ENCODE measurements at regions not wholly inside any gene's neighbourhood (a gene's known extent, or its start where the extent isn't known, plus 50 kb on each side); places are given as distances from the start of the nearest gene placed in this dataset.
"Not testable (repeated sequence)": the region's sequence is repeated elsewhere in the genome, so short reads cannot be mapped to it uniquely, and the experiment has no call there.

DNA sequence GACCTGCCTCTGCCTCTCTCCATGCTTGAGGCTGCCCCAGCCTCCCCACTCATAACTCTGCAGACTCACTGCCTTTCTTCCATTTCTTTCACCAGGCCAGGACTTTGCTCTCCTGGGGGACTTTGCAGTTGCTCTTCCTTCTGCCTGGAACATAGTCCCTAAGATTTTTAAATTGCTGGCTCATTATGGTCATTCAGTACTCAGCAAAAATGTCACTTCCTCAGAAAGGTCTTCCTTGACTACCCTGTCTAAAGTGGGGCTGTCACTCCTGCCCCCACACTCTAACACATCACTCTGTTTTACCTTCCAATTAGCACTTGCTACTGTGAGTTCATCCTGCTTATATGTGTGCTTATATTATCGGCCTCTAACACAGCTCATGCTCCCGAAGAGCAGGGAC is 618.2 kb downstream of the UQCRFS1 start:
- no peaks in the 10 kb centered on the region for H3K4me1 ChIP-seq (ENCODE audit: insufficient read depth, poor library complexity, severe bottlenecking)
- no peaks in the 10 kb centered on the region for H3K27me3 ChIP-seq (ENCODE audit: insufficient read depth, poor library complexity, severe bottlenecking)
- no peak overlapping the region for H3K4me3 ChIP-seq (ENCODE audit: severe bottlenecking)
- H3K36me3 ChIP-seq (ENCODE audit: low read depth): no peaks in the 10 kb centered on the region
- ATAC-seq (ENCODE audit: low read depth) (no peak), DNase-seq (ENCODE audit: low spot score) (no peak)
- H3K9me3 ChIP-seq (ENCODE audit: severe bottlenecking): no peaks in the 10 kb centered on the region
- no peak overlapping the region for H3K27ac ChIP-seq (ENCODE audit: poor library complexity, severe bottlenecking)
- TF ChIP-seq, protein P1, sequence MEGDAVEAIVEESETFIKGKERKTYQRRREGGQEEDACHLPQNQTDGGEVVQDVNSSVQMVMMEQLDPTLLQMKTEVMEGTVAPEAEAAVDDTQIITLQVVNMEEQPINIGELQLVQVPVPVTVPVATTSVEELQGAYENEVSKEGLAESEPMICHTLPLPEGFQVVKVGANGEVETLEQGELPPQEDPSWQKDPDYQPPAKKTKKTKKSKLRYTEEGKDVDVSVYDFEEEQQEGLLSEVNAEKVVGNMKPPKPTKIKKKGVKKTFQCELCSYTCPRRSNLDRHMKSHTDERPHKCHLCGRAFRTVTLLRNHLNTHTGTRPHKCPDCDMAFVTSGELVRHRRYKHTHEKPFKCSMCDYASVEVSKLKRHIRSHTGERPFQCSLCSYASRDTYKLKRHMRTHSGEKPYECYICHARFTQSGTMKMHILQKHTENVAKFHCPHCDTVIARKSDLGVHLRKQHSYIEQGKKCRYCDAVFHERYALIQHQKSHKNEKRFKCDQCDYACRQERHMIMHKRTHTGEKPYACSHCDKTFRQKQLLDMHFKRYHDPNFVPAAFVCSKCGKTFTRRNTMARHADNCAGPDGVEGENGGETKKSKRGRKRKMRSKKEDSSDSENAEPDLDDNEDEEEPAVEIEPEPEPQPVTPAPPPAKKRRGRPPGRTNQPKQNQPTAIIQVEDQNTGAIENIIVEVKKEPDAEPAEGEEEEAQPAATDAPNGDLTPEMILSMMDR (IDR thresholded peaks at IDR 0.05; ENCODE audit: poor library complexity, severe bottlenecking): no peak

DNA sequence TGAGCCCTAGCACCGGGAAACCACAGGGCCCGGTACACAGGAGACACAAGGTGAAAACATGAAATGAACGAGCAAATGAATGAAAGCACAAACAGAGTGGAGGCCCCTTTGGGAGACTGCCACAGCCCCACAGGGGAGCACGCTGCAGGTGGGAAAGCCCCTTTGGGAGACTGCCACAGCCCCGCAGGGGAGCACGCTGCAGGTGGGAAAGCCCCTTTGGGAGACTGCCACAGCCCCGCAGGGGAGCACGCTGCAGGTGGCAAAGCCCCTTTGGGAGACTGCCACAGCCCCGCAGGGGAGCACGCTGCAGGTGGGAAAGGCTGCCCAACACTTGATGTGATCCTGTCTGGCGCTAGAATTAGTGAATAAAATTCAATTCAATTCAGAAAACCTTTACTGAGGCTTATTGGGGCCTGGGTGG is 623.0 kb downstream of the UQCRFS1 start:
- H3K27me3 ChIP-seq (ENCODE audit: insufficient read depth, poor library complexity, severe bottlenecking); ATAC-seq (ENCODE audit: low read depth); H3K4me3 ChIP-seq (ENCODE audit: severe bottlenecking); H3K4me1 ChIP-seq (ENCODE audit: insufficient read depth, poor library complexity, severe bottlenecking); H3K36me3 ChIP-seq (ENCODE audit: low read depth); H3K27ac ChIP-seq (ENCODE audit: poor library complexity, severe bottlenecking); H3K9me3 ChIP-seq (ENCODE audit: severe bottlenecking); DNase-seq (ENCODE audit: low spot score): not testable (repeated sequence)

DNA sequence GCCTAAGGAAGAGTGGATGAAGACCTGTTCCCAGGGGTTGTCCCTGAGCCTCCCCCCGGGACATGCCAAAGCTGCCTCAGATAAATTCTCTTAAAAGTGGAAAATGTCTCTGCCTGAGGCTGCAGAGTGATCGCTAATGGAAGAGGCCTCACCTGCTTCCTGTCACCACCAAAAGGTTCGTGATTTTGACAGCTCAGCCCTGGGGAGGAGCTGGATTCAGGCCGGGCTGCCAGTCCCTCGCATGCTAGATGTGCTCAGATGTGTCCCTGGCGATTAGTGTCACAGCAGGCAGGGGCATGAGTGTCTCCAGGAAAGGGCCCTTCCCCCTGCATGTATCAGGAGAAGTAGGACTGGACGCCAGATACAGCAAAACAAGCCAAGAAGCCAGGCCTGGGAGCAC is 626.5 kb downstream of the UQCRFS1 start:
- Histone ChIP-seq H3K27me3 (ENCODE audit: insufficient read depth, poor library complexity, severe bottlenecking) (no peaks in the 10 kb centered on the region), H3K4me1 (ENCODE audit: insufficient read depth, poor library complexity, severe bottlenecking) (no peaks in the 10 kb centered on the region), H3K27ac (ENCODE audit: poor library complexity, severe bottlenecking) (no peak overlapping the region), H3K4me3 (ENCODE audit: severe bottlenecking) (no peak overlapping the region), H3K9me3 (ENCODE audit: severe bottlenecking) (no peaks in the 10 kb centered on the region), H3K36me3 (ENCODE audit: low read depth) (no peaks in the 10 kb centered on the region)
- ATAC-seq (ENCODE audit: low read depth) (no peak), DNase-seq (ENCODE audit: low spot score) (no peak)
- TF ChIP-seq, protein P1 (IDR thresholded peaks at IDR 0.05; ENCODE audit: poor library complexity, severe bottlenecking): no peak

DNA sequence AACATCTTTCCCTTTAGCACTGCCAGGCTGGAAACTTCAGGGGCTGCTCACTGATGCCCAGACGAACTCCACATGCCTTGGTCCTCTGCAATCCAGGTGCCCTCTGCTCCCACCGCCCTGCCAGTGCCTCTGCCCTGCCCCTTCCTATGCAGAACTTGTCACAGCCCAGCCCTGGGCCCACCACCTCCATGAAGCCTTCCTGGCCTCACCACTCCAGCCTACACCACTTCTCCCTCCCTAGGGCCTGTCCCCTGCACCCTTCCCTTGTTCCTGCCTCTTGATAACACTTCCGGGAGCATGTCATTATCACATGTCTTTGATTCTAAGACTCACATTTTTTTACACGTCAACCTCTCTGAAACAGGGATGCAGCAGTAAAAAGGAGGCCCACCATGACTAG is 627.2 kb downstream of the UQCRFS1 start:
- Histone ChIP-seq H3K36me3 (ENCODE audit: low read depth) (no peaks in the 10 kb centered on the region), H3K27me3 (ENCODE audit: insufficient read depth, poor library complexity, severe bottlenecking) (no peaks in the 10 kb centered on the region), H3K27ac (ENCODE audit: poor library complexity, severe bottlenecking) (no peak overlapping the region), H3K4me3 (ENCODE audit: severe bottlenecking) (no peak overlapping the region), H3K4me1 (ENCODE audit: insufficient read depth, poor library complexity, severe bottlenecking) (no peaks in the 10 kb centered on the region), H3K9me3 (ENCODE audit: severe bottlenecking) (no peaks in the 10 kb centered on the region)
- DNase-seq (ENCODE audit: low spot score) (no peak), ATAC-seq (ENCODE audit: low read depth) (no peak)
- TF ChIP-seq, protein P1 (IDR thresholded peaks at IDR 0.05; ENCODE audit: poor library complexity, severe bottlenecking): no peak

DNA sequence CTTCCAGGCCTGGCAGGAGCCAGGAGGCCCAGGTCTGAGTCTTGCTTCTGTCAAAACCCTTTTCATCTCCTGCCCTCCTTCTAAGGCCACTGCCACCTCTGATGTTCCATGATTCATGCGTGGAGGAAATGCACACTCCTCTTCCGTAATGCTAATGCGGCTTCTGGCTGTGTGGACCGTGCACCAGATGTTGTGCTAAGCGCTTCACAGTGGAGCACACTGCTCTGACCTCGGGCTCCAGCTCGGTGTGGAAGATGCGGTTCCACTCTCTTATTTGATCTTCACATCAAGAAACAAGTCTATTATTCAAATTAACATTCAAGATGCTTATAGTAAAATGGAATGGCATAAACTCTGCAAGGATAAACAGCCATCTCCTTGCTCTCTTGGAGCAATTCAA is 629.2 kb downstream of the UQCRFS1 start:
- Histone ChIP-seq H3K36me3 (ENCODE audit: low read depth) (no peaks in the 10 kb centered on the region), H3K4me1 (ENCODE audit: insufficient read depth, poor library complexity, severe bottlenecking) (no peaks in the 10 kb centered on the region), H3K4me3 (ENCODE audit: severe bottlenecking) (no peak overlapping the region), H3K9me3 (ENCODE audit: severe bottlenecking) (no peaks in the 10 kb centered on the region), H3K27ac (ENCODE audit: poor library complexity, severe bottlenecking) (no peak overlapping the region), H3K27me3 (ENCODE audit: insufficient read depth, poor library complexity, severe bottlenecking) (no peaks in the 10 kb centered on the region)
- ATAC-seq (ENCODE audit: low read depth) (no peak), DNase-seq (ENCODE audit: low spot score) (no peak)
- TF ChIP-seq, protein P1 (IDR thresholded peaks at IDR 0.05; ENCODE audit: poor library complexity, severe bottlenecking): no peak
